ENCODE measurements at regions not wholly inside any gene's neighbourhood (a gene's known extent, or its start where the extent isn't known, plus 50 kb on each side); places are given as distances from the start of the nearest gene placed in this dataset.

DNA sequence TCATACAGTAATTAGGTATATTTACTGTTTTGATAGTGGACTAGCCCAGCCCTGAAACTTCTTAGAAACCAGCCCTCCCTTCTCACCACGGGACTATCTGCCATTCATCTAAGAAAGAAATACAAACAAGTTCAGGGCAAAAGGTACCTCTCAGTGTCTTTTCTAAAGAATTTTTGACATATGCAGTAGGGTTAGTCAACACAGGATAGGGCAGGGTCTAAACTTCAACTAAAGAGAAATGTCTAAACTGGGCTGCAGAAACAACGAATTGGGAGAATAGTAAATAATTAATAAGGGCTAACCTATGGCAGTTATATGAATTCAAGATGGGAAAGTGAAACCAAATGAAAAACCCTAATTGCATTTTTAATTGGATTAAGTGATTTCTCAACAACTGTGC, 496.6 kb downstream of the INHBA start:
- DNase-seq (ENCODE audit: low read depth): no peak
- no peak overlapping the region for H3K4me3 ChIP-seq (ENCODE audit: low read length)
- no peak for TF ChIP-seq CTCF (IDR thresholded peaks at IDR 0.05; ENCODE audit: insufficient read depth, low read depth, low read length, missing control alignments)

- TF ChIP-seq CTCF (IDR thresholded peaks at IDR 0.05; ENCODE audit: insufficient read depth, low read depth, low read length, missing control alignments): no peak
- no peak for DNase-seq (ENCODE audit: low read depth)
- no peak overlapping the region for H3K4me3 ChIP-seq (ENCODE audit: low read length)
Observed at GRCh38 chr7:41205600-41205999, 497.3 kb downstream of the INHBA start.

DNA sequence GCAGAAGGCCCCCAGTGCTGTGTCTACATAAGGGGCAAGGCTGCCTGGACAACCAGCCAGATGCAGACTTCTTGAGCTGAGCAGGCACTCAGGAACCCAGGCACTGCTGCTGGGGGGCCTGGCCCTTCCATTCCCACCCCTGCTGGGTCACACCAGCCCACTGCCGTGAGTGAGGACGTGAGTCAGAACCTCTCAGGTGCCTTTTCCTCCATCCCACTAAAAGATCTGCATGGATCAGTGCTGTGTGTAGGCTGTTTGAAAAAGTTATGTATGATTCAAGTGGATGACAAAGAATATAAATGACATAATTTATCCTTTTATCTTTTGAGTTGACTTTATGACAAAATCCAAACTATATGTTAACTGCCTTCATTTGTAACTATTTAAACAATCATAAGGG, 499.3 kb downstream of the INHBA start:
- H3K4me3 ChIP-seq (ENCODE audit: low read length): no peak overlapping the region
- DNase-seq (ENCODE audit: low read depth): no peak
- TF ChIP-seq CTCF (IDR thresholded peaks at IDR 0.05; ENCODE audit: insufficient read depth, low read depth, low read length, missing control alignments): no peak

DNA sequence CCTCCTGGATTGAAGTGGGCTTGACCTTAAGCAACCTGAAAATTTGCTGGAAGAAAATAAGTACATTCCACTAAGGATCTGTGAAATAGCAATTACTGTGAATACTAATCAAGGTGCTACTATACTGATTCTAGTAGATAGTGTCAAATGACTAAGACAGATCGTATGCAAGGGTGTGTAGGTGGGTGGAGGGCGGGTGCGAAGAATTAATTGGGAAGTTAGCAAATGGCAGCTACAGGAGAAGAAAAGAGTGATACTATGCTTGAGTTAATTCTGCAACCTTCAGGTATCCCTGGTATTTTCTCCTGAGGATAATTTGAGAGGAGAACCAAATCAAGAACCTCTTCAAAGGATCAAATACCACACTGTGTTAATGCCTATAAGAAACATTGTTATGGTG, 501.9 kb downstream of the INHBA start:
- no peak for TF ChIP-seq CTCF (IDR thresholded peaks at IDR 0.05; ENCODE audit: insufficient read depth, low read depth, low read length, missing control alignments)
- H3K4me3 ChIP-seq (ENCODE audit: low read length): no peak overlapping the region
- DNase-seq (ENCODE audit: low read depth): no peak

- H3K4me3 ChIP-seq (ENCODE audit: low read length): no peak overlapping the region
- TF ChIP-seq CTCF (IDR thresholded peaks at IDR 0.05; ENCODE audit: insufficient read depth, low read depth, low read length, missing control alignments): no peak
- no peak for DNase-seq (ENCODE audit: low read depth)
Observed at GRCh38 chr7:41199136-41199535, 503.8 kb downstream of the INHBA start.

- DNase-seq (ENCODE audit: low read depth): no peak
- no peak overlapping the region for H3K4me3 ChIP-seq (ENCODE audit: low read length)
- no peak for TF ChIP-seq CTCF (IDR thresholded peaks at IDR 0.05; ENCODE audit: insufficient read depth, low read depth, low read length, missing control alignments)
Observed at GRCh38 chr7:41198502-41198901, 504.4 kb downstream of the INHBA start.

- no peak for TF ChIP-seq CTCF (IDR thresholded peaks at IDR 0.05; ENCODE audit: insufficient read depth, low read depth, low read length, missing control alignments)
- DNase-seq (ENCODE audit: low read depth): no peak
- H3K4me3 ChIP-seq (ENCODE audit: low read length): no peak overlapping the region
Observed at GRCh38 chr7:41197769-41198168, 505.1 kb downstream of the INHBA start.
